ENCODE measurements at regions not wholly inside any gene's neighbourhood (a gene's known extent, or its start where the extent isn't known, plus 50 kb on each side); places are given as distances from the start of the nearest gene placed in this dataset.

- no peak for DNase-seq (ENCODE audit: low read depth in 4 of 4, low spot score in 3 of 4)
These were observed 114.5 kb downstream of the LRRC70 start for GRCh38 chr5:62692946-62693713.

- no peak for DNase-seq (ENCODE audit: low read depth in 4 of 4, low spot score in 3 of 4)
These were observed 113.3 kb downstream of the LRRC70 start for GRCh38 chr5:62691946-62692345.

- no peak for DNase-seq (ENCODE audit: low read depth in 4 of 4, low spot score in 3 of 4)
These were observed 111.8 kb downstream of the LRRC70 start for GRCh38 chr5:62690421-62690820.

- DNase-seq (ENCODE audit: low read depth in 4 of 4, low spot score in 3 of 4), result no peak
These were observed 111.2 kb downstream of the LRRC70 start for GRCh38 chr5:62689599-62690368.

- no peak for DNase-seq (ENCODE audit: low read depth in 4 of 4, low spot score in 3 of 4)
These were observed 108.1 kb downstream of the LRRC70 start for GRCh38 chr5:62686692-62687091.

- no peak for DNase-seq (ENCODE audit: low read depth in 4 of 4, low spot score in 3 of 4)
These were observed 106.6 kb downstream of the LRRC70 start for GRCh38 chr5:62685221-62685620.

- DNase-seq (ENCODE audit: low read depth in 4 of 4, low spot score in 3 of 4), result no peak
These were observed 105.7 kb downstream of the LRRC70 start for GRCh38 chr5:62684310-62684709.

- DNase-seq (ENCODE audit: low read depth in 4 of 4, low spot score in 3 of 4), result no peak
These were observed 103.4 kb downstream of the LRRC70 start for GRCh38 chr5:62682059-62682458.

GRCh38 chr5:62681117-62681850 is 102.7 kb downstream of the LRRC70 start:
- DNase-seq (ENCODE audit: low read depth in 4 of 4, low spot score in 3 of 4), result no peak

GRCh38 chr5:62680121-62680520 is 101.5 kb downstream of the LRRC70 start:
- no peak for DNase-seq (ENCODE audit: low read depth in 4 of 4, low spot score in 3 of 4)
